ENCODE measurements at regions not wholly inside any gene's neighbourhood (a gene's known extent, or its start where the extent isn't known, plus 50 kb on each side); places are given as distances from the start of the nearest gene placed in this dataset.

- no peak for DNase-seq
- no peaks in the 10 kb centered on the region for H3K36me3 Mint-ChIP-seq
- POLR2A ChIA-PET: no interaction called here
- ATAC-seq (ENCODE audit: low read depth): no peak
- no peak overlapping the region for H3K4me3 Mint-ChIP-seq
- H3K4me1 Mint-ChIP-seq: no peaks in the 10 kb centered on the region
- H3K27me3 Mint-ChIP-seq: no peaks in the 10 kb centered on the region
- H3K27ac Mint-ChIP-seq: no peak overlapping the region
- H3K9me3 Mint-ChIP-seq: no peaks in the 10 kb centered on the region
These were observed 53.5 kb upstream of the GRIN3A start for GRCh38 chr9:101791938-101792337.

GRCh38 chr9:101791533-101791932, 53.1 kb upstream of the GRIN3A start:
- Mint-ChIP-seq H3K27me3 (no peaks in the 10 kb centered on the region), H3K9me3 (no peaks in the 10 kb centered on the region), H3K4me1 (no peaks in the 10 kb centered on the region), H3K27ac (no peak overlapping the region), H3K36me3 (no peaks in the 10 kb centered on the region), H3K4me3 (no peak overlapping the region)
- POLR2A ChIA-PET: no interaction called here
- DNase-seq (no peak), ATAC-seq (ENCODE audit: low read depth) (no peak)

Measured in activated naive CD8-positive, alpha-beta T cell treated with anti-CD3 and anti-CD28 coated beads, Interleukin-2, amount 10 ng/mL, durations not matched to agents 7 days and 5 days (primary cell).